Type B pancreatic cell (in vitro differentiated cells): ENCODE measurements at regions not wholly inside any gene's neighbourhood (a gene's known extent, or its start where the extent isn't known, plus 50 kb on each side); places are given as distances from the start of the nearest gene placed in this dataset.

Experiments used
- DNase-seq: peaks from one replicate; pipeline ENCODE4 v3.0.0; 2021; ENCODE audit warnings: mixed read lengths; ENCODE audit not compliant: unreplicated experiment; ENCODE audit errors: extremely low spot score
- H3K27ac Mint-ChIP-seq: 2 replicates; pipeline ENCODE4 v1.8.0; 2021; ENCODE audit warnings: mild to moderate bottlenecking, mixed read lengths
- H3K27me3 Mint-ChIP-seq: 2 replicates; pipeline ENCODE4 v1.8.0; 2021; ENCODE audit warnings: mixed read lengths
- H3K36me3 Mint-ChIP-seq: 2 replicates; pipeline ENCODE4 v1.8.0; 2021; ENCODE audit warnings: mixed read lengths
- H3K4me1 Mint-ChIP-seq: one replicate; pipeline ENCODE4 v1.8.0; 2021; ENCODE audit warnings: mixed read lengths; ENCODE audit not compliant: unreplicated experiment
- H3K4me3 Mint-ChIP-seq: 2 replicates; pipeline ENCODE4 v1.8.0; 2021; ENCODE audit warnings: mild to moderate bottlenecking, mixed read lengths
- H3K9me3 Mint-ChIP-seq: 2 replicates; pipeline ENCODE4 v1.8.0; 2021; ENCODE audit warnings: mixed read lengths
- CTCF ChIP-seq: fragments of 200-600 bp; sonication (generic); conservative IDR thresholded peaks from 2 replicates; pipeline ENCODE4 v1.5.0; 2021; ENCODE audit warnings: antibody characterized with exemption, mild to moderate bottlenecking

- TF ChIP-seq CTCF: no peak
- Mint-ChIP-seq H3K27me3 (no peaks in the 10 kb centered on the region), H3K4me3 (no peak overlapping the region), H3K9me3 (no peaks in the 10 kb centered on the region), H3K4me1 (peaks cover 8% of the 10 kb centered on the region), H3K27ac (no peak overlapping the region), H3K36me3 (no peaks in the 10 kb centered on the region)
- DNase-seq: no peak
Measured at GRCh38 chr13:105948143-105948542, 587.3 kb downstream of the EFNB2 start.

GRCh38 chr13:105940882-105941281 lies 594.6 kb downstream of the EFNB2 start:
- no peak overlapping the region for H3K27ac Mint-ChIP-seq
- no peaks in the 10 kb centered on the region for H3K36me3 Mint-ChIP-seq

DNA sequence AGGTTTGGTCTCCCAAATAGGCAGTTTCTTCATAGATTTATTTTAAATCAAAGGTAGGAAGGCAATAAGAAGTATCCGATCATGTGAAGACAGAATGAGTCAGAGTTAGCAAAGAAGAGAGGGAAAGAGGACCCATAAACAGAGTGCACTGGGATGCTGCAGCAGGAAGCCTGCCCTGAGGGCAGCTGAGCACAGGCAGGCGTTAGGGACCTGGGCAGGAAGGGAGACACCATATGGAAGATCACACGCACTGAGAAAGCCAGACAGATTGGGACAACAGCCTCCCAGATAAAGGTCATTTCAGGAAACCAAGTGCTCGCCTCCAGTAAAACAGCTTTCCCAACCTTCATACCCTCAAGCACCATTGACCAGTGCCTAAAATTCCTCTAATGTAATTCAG lies 598.0 kb downstream of the EFNB2 start:
- Mint-ChIP-seq H3K27ac (no peak overlapping the region), H3K4me1 (peaks cover 11% of the 10 kb centered on the region), H3K36me3 (no peaks in the 10 kb centered on the region), H3K4me3 (no peak overlapping the region), H3K9me3 (peaks cover 7% of the 10 kb centered on the region), H3K27me3 (no peaks in the 10 kb centered on the region)
- TF ChIP-seq CTCF: no peak
- no peak for DNase-seq

More at GRCh38 chr13:105940882-105941281, 594.6 kb downstream of the EFNB2 start:
- H3K27me3 Mint-ChIP-seq: no peaks in the 10 kb centered on the region
- peaks cover 7% of the 10 kb centered on the region for H3K9me3 Mint-ChIP-seq
- no peak for TF ChIP-seq CTCF
- DNase-seq: no peak
- peaks cover 11% of the 10 kb centered on the region for H3K4me1 Mint-ChIP-seq
- H3K4me3 Mint-ChIP-seq: no peak overlapping the region

DNA sequence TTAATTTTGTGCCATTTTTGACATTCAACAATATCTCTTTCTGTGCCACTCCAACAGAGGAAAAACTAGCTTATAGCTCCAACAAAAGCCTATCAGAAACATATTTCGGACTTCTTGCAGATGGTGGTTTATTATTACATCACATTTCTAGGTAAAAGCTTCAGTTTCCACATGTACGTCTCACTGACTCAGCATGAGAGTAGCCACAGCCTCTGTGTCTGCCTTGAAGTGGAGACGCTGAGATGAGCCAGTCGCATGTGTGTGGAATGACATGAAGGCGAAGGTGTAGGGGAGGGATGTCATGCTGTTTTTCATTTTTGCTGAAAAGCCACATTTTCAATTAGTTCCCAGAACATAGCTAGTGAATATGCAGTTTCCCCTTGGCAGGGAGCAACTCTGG lies 598.6 kb downstream of the EFNB2 start:
- Mint-ChIP-seq H3K27me3 (no peaks in the 10 kb centered on the region), H3K9me3 (peaks cover 7% of the 10 kb centered on the region), H3K27ac (no peak overlapping the region), H3K4me3 (no peak overlapping the region), H3K36me3 (no peaks in the 10 kb centered on the region), H3K4me1 (peaks cover 11% of the 10 kb centered on the region)
- TF ChIP-seq CTCF: no peak
- DNase-seq: no peak

GRCh38 chr13:105929505-105929904 lies 606.0 kb downstream of the EFNB2 start:
- H3K4me1 Mint-ChIP-seq: peaks cover 6% of the 10 kb centered on the region
- no peak for TF ChIP-seq CTCF
- no peak overlapping the region for H3K4me3 Mint-ChIP-seq
- H3K27me3 Mint-ChIP-seq: no peaks in the 10 kb centered on the region
- H3K36me3 Mint-ChIP-seq: no peaks in the 10 kb centered on the region
- peaks cover 5% of the 10 kb centered on the region for H3K9me3 Mint-ChIP-seq
- H3K27ac Mint-ChIP-seq: no peak overlapping the region
- DNase-seq: no peak

DNA sequence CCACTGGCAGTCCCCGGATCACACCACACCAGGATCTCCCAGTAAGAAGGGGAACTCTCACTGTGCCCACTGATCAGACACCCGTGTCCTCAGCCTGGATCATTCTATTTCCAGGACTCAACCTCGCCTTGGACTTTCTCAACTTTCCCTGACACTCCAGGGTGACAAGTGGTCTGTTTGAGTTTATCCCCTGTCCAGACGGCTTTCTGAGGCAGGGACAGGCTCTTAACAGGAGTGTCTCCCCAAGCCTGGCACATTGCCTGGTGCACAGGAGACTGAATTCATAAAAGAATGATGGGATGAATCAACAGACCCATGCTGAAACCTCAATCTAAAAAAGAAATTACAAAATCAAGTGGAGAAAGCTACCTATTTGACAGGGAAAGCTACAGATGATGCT lies 606.6 kb downstream of the EFNB2 start:
- H3K27me3 Mint-ChIP-seq: no peaks in the 10 kb centered on the region
- H3K36me3 Mint-ChIP-seq: no peaks in the 10 kb centered on the region
- no peak for TF ChIP-seq CTCF
- peaks cover 6% of the 10 kb centered on the region for H3K4me1 Mint-ChIP-seq
- H3K9me3 Mint-ChIP-seq: peaks cover 5% of the 10 kb centered on the region
- no peak for DNase-seq
- H3K27ac Mint-ChIP-seq: no peak overlapping the region
- H3K4me3 Mint-ChIP-seq: no peak overlapping the region
